Effector CD4-positive, alpha-beta T cell (primary cell): ENCODE measurements at regions not wholly inside any gene's neighbourhood (a gene's known extent, or its start where the extent isn't known, plus 50 kb on each side); places are given as distances from the start of the nearest gene placed in this dataset.

Experiments
- DNase-seq: peaks from one replicate; pipeline ENCODE4 v3.0.0-alpha.2; 2020

- no peak for DNase-seq
These were observed 410.1 kb downstream of the TBC1D32 start for GRCh38 chr6:120924214-120924613.

- no peak for DNase-seq
These were observed 416.1 kb downstream of the TBC1D32 start for GRCh38 chr6:120918137-120918536.

DNA sequence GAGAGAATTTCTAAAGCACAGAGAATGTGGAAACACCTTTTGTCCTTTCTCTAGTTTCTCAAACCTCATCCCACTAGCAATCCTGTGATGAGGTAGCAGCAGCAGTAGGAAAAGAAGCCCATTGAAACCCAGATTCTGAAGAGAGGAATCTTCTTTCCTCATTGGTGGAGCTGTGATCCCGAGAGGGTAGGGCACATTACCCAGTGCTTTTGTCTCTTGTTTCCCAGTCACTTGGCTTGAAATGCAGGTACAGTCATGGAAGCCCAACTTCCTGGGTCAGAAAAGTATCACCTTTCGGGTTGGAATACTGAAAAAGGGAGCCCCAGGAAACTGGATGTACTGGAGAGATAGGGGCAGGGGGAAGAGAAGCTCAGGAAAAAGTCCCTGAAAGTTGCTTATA, 417.4 kb downstream of the TBC1D32 start:
- DNase-seq = no peak

GRCh38 chr6:120913486-120913885, 420.8 kb downstream of the TBC1D32 start:
- DNase-seq = no peak

GRCh38 chr6:120908767-120909166, 425.5 kb downstream of the TBC1D32 start:
- no peak for DNase-seq

- DNase-seq = no peak
These were observed 430.4 kb downstream of the TBC1D32 start for GRCh38 chr6:120903836-120904235.

DNA sequence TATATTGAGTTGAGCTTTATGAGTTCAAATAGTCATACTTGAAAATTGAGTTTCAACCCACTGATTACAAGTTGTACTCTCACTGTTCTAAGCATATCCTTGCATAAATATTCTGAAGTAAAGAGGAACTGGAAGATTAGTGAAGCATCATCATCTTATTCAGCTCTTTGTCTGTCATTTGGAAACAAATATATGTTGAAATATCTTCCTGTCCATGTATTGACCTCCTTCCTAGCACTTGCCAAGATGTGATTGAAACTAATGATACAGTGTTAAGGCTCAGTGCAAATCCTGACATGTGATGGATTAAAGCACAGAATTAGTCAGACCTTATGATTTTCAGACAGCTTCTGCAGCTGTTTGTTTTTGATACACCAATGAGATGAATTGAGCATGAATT, 434.3 kb downstream of the TBC1D32 start:
- no peak for DNase-seq

- DNase-seq = no peak
These were observed 440.2 kb downstream of the TBC1D32 start for GRCh38 chr6:120894077-120894476.

DNA sequence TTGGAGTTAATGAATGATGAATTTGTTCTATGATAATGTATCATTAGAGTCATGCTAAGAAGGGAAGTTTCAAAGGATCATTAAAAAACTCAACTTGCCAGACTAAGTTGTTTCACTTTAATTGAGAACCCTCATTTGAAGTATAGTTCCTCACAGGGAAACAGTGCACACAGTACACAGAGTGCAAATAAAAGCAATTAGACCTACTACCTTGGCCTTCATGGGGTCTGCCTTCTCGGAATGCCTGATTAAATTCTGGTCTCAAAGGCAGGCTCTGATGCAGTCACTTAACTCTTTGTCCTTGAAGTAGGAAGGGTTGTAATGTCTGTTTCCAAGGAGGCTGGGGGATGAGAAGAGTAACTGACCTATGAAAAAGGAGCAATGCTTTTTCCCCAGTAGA, 457.3 kb downstream of the TBC1D32 start:
- DNase-seq = no peak

DNA sequence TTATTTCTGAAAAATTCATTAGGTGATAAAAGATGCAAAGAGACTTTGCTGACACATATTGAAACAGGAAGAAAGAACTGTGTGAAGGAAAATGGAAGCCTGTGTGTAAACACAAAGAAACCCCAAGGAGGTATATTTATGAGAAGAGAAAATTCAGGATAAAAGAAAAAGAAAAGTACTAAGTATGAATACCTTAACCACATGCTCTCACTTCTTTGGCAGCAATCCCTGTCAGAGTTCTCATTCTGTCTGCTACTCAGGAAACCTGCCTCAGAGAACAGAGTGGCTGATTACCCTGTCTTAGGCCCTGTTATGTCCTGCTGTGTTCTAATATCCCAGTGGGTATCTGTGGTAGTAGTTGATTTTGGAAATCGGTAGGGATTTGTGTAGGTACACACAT, 457.9 kb downstream of the TBC1D32 start:
- DNase-seq = no peak

DNA sequence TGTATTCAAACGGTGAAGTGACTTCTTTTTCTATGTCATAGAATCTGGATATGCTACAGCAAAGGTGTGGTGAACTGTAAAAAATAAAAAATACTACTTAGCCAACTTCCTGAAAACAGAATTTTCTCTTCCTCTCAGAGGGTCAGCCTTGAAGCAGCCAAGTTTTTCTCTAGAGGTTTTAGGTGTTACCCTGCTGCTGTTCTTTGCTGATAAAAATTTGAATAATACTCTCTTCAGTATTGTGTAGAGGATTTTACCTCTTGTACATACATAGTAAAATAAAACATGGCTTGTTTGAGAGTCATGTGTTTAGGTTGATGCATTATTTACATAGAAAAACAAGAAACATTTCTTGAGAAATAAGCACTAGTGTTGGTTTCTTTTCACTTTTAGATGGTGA, 458.4 kb downstream of the TBC1D32 start:
- no peak for DNase-seq

- no peak for DNase-seq
These were observed 459.9 kb downstream of the TBC1D32 start for GRCh38 chr6:120874422-120874821.

DNA sequence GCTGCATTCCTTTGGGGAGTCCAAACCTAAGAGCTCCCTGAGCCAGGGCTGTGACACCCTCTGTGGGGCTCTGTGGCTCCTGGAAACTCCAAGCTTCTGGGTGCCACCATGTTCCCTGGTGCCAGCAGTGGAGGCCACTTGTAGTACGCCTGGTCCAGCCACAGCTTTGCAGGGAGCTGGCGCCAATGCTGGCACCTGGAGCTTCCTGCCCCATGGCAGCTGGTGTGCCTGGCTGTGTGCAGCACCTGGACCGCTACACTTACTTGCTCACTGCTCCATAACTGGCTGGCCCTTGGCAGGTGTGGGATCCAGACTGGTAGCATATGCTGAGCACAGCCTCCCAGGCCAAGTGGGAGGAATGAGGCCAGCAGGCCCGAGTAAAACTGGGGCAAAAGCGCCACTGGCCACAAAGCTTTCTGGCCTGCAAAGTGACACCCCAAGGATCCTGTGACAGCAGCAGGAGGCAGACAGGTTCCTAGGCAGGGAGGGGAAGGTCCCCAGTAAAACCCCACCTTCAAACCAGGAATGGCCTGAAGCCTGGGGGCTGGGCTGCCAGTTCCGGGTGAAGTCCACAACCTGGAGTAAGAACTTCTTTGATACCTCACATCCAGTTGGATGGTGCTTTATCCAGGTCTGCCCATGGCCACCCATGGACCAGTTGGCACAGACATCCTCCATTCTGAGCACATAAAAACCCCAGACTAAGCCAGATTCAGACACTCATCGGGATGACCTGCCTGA, 461.0 kb downstream of the TBC1D32 start:
- DNase-seq = no peak

GRCh38 chr6:120872262-120872578, 462.1 kb downstream of the TBC1D32 start:
- no peak for DNase-seq

DNA sequence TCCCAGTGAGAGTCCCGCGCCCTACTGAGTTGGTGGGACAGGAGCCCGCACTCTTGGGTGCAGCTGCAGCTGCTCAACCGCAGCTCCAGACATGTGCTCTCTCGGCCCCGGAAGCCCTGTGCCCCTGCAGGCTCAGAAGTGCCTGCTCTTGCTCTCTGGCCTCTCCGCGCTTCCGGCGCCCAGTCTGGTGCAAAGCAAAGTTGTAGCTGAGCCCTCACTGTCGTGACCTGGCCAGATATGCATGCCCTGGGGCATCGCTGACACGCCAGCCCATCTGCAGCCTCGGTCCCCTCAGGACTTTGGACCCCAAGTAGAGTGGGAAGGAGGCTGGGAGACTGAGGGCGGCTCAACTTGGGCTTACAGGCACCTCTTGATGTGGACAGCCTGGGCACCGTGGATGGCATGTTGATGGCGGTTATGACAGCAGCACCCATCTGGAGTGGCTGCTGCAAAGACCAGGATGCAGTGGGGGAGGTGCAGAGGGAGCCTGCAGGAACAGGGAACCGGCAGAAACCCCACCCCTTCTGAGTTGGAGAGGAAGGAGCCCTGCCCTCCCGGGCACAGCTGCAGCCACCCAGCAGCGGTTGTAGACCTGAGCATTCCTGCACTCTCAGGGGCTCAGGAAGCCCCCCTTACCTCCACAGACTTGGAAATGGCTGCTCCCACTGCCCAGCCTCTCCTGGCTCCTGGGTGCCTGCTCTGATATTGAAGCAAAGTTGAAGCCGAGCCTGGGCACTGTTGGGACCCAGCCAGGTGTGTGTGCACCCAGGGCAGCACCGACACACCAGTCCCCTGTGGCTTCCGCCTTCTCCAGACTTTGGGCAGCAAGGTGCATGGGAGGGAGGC, 462.6 kb downstream of the TBC1D32 start:
- no peak for DNase-seq

DNA sequence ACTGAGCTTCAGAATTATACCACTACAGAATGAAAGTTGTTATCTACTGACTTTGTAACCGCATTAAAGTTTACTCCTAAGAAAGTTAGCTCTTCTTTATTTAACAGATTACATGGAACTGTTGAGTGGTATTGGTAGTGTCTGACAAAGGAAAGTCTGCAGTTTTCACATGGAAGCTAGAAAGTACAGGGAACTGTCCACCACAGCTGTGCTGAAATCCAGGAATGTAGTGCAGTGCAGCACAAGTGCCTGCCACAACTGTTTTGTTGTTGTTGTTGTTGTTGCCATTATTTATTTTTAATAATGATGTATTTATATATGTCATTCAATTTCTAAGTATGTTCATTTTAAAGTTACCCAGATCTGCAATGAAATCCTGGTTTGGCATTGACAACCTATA, 464.9 kb downstream of the TBC1D32 start:
- no peak for DNase-seq

DNA sequence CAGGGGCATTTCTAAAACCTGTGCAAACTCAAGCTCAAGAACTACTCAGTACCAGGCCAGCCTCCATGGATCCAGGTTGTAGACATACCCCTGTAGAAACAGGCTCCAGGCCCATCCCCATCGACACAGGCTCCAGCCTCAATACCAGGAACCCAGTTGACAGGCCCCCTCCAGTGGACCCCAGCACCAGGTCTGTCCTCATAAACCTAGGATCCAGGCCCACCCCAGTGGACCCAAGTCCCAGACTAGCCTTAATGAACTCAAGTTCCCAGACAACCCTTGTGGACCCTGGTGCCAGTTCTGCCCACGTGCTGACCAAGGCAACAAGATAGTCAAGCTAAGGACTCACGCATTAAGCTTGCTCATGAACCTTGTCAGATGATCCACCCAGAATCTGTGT, 476.9 kb downstream of the TBC1D32 start:
- DNase-seq = no peak

DNA sequence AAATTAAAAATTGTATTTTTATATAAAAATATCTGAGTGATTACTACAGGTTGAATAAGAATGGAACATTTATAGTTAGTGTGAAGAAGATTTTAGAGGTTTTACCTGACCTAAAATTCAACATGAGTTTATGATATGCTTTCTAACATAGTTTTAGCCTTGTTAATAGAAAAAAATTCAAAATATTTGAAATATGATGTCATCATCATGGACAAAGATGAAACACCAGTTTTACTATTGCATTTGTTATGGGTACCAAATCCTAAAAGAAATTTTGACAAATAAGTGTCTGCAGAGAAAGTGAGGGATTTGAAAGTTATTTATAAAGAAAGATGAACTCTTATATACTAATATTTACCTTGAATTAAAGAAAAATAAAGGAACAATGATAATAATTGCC, 479.7 kb downstream of the TBC1D32 start:
- DNase-seq = no peak

DNA sequence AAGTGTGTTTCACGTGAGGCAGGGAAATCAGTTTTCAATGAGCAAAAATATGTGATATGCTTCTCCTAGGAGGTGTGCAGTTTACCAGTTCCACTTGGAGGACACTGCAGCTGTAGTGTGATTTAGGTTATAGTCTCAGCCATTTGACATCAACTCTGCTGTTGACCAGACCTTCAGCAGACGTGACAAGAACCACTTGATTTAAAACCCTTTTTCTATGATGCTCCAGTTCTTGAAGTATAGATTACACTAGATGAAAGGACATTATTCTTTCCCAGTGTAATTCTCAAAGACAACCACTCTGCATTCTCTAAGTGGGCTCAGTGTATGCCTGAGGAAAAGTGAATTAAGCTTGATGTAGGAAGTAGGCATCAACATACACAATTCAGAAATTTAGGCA, 480.8 kb downstream of the TBC1D32 start:
- DNase-seq = no peak

- DNase-seq = no peak
These were observed 481.9 kb downstream of the TBC1D32 start for GRCh38 chr6:120852293-120852849.

GRCh38 chr6:120826253-120826652, 508.0 kb downstream of the TBC1D32 start:
- no peak for DNase-seq

DNA sequence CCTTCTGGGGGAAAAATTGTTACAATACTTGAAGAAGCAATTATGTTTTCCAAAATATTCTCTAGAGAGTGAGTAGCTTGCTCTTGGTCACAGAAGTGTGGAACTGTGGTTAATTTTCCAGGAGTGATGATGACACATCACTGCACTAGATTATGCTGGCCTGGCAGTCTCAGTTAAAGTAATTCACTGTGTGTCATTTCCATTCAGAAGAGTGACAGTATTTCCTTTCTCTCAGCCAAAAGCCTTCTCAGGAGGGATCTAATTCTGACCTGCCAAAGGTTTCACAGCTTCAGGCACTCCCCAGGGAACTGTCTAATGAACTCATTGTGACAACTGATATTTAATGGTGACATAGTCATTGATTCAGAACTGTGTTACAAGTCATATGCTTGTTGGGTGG, 517.5 kb downstream of the TBC1D32 start:
- DNase-seq = no peak

GRCh38 chr6:120805276-120805675, 529.0 kb downstream of the TBC1D32 start:
- DNase-seq = no peak

GRCh38 chr6:120804612-120805011, 529.7 kb downstream of the TBC1D32 start:
- no peak for DNase-seq
